ENCODE measurements at regions not wholly inside any gene's neighbourhood (a gene's known extent, or its start where the extent isn't known, plus 50 kb on each side); places are given as distances from the start of the nearest gene placed in this dataset.

GRCh38 chr13:69198706-69199105, 908.9 kb upstream of the ATXN8OS start:
- no peaks in the 10 kb centered on the region for H3K27me3 Mint-ChIP-seq
- no peak overlapping the region for H3K27ac Mint-ChIP-seq
- H3K36me3 Mint-ChIP-seq (ENCODE audit: insufficient read depth) = no peaks in the 10 kb centered on the region
- DNase-seq (ENCODE audit: low spot score, unreplicated experiment) = no peak
- no peak overlapping the region for H3K4me3 Mint-ChIP-seq (ENCODE audit: low read depth)
- peaks cover 3% of the 10 kb centered on the region for H3K4me1 Mint-ChIP-seq (ENCODE audit: low read depth)
- no peak for TF ChIP-seq CTCF (IDR thresholded peaks at IDR 0.05; ENCODE audit: unreplicated experiment)
- no peaks in the 10 kb centered on the region for H3K9me3 Mint-ChIP-seq (ENCODE audit: low read depth)

GRCh38 chr13:69194130-69194529, 913.5 kb upstream of the ATXN8OS start:
- H3K27ac Mint-ChIP-seq = no peak overlapping the region
- H3K4me1 Mint-ChIP-seq (ENCODE audit: low read depth) = no peaks in the 10 kb centered on the region
- H3K4me3 Mint-ChIP-seq (ENCODE audit: low read depth) = no peak overlapping the region
- no peak for TF ChIP-seq CTCF (IDR thresholded peaks at IDR 0.05; ENCODE audit: unreplicated experiment)
- H3K27me3 Mint-ChIP-seq = no peaks in the 10 kb centered on the region
- H3K36me3 Mint-ChIP-seq (ENCODE audit: insufficient read depth) = no peaks in the 10 kb centered on the region
- DNase-seq (ENCODE audit: low spot score, unreplicated experiment) = no peak
- no peaks in the 10 kb centered on the region for H3K9me3 Mint-ChIP-seq (ENCODE audit: low read depth)

- no peak for DNase-seq (ENCODE audit: low spot score, unreplicated experiment)
Measured at GRCh38 chr13:69180034-69180433, 927.6 kb upstream of the ATXN8OS start.

GRCh38 chr13:69178000-69178399, 929.6 kb upstream of the ATXN8OS start:
- H3K27ac Mint-ChIP-seq = no peak overlapping the region
- no peak for TF ChIP-seq CTCF (IDR thresholded peaks at IDR 0.05; ENCODE audit: unreplicated experiment)
- peaks cover 6% of the 10 kb centered on the region for H3K4me1 Mint-ChIP-seq (ENCODE audit: low read depth)

More at GRCh38 chr13:69180034-69180433, 927.6 kb upstream of the ATXN8OS start:
- Mint-ChIP-seq H3K27ac (no peak overlapping the region), H3K36me3 (ENCODE audit: insufficient read depth) (no peaks in the 10 kb centered on the region), H3K27me3 (no peaks in the 10 kb centered on the region), H3K4me1 (ENCODE audit: low read depth) (peaks cover under 1% of the 10 kb centered on the region), H3K9me3 (ENCODE audit: low read depth) (no peaks in the 10 kb centered on the region), H3K4me3 (ENCODE audit: low read depth) (no peak overlapping the region)
- TF ChIP-seq CTCF (IDR thresholded peaks at IDR 0.05; ENCODE audit: unreplicated experiment) = no peak

GRCh38 chr13:69168436-69168835, 939.2 kb upstream of the ATXN8OS start:
- TF ChIP-seq CTCF (IDR thresholded peaks at IDR 0.05; ENCODE audit: unreplicated experiment) = no peak
- Mint-ChIP-seq H3K27me3 (no peaks in the 10 kb centered on the region), H3K4me3 (ENCODE audit: low read depth) (no peak overlapping the region), H3K4me1 (ENCODE audit: low read depth) (peaks cover 1% of the 10 kb centered on the region), H3K27ac (no peak overlapping the region), H3K9me3 (ENCODE audit: low read depth) (no peaks in the 10 kb centered on the region), H3K36me3 (ENCODE audit: insufficient read depth) (no peaks in the 10 kb centered on the region)
- no peak for DNase-seq (ENCODE audit: low spot score, unreplicated experiment)

More at GRCh38 chr13:69178000-69178399, 929.6 kb upstream of the ATXN8OS start:
- no peaks in the 10 kb centered on the region for H3K27me3 Mint-ChIP-seq
- no peaks in the 10 kb centered on the region for H3K36me3 Mint-ChIP-seq (ENCODE audit: insufficient read depth)
- no peak overlapping the region for H3K4me3 Mint-ChIP-seq (ENCODE audit: low read depth)
- H3K9me3 Mint-ChIP-seq (ENCODE audit: low read depth) = no peaks in the 10 kb centered on the region
- no peak for DNase-seq (ENCODE audit: low spot score, unreplicated experiment)

Measured in progenitor cell of endocrine pancreas (in vitro differentiated cells).